WTC11 (cell line): ENCODE measurements at regions not wholly inside any gene's neighbourhood (a gene's known extent, or its start where the extent isn't known, plus 50 kb on each side); places are given as distances from the start of the nearest gene placed in this dataset.

Experiments used
- ARID4B ChIP-seq: sonication (generic); formaldehyde crosslinking; IDR thresholded peaks from 2 replicates; pipeline ENCODE4 v1.8.0; 2023; ENCODE audit warnings: missing genetic modification reagents, mild to moderate bottlenecking, borderline replicate concordance
- CTCF ChIP-seq: fragments of 200-600 bp; IDR thresholded peaks from 2 replicates; pipeline ENCODE4 v1.8.0; 2022; ENCODE audit warnings: antibody characterized with exemption
- GABPB1 ChIP-seq: sonication (generic); formaldehyde crosslinking; IDR thresholded peaks from 2 replicates; pipeline ENCODE4 v1.8.1; 2023; ENCODE audit warnings: mild to moderate bottlenecking, missing genetic modification reagents
- MXD4 ChIP-seq: fragments of 250-450 bp; sonication (Bioruptor Pico); IDR thresholded peaks from 2 replicates; pipeline ENCODE4 v1.8.0; 2021; ENCODE audit warnings: mild to moderate bottlenecking, moderate library complexity, borderline replicate concordance
- NFE2L1 ChIP-seq: sonication (generic); formaldehyde crosslinking; IDR thresholded peaks from 2 replicates; pipeline ENCODE4 v1.8.1; 2023; ENCODE audit warnings: missing genetic modification reagents
- USF1 ChIP-seq: sonication (generic); formaldehyde crosslinking; IDR thresholded peaks from 2 replicates; pipeline ENCODE4 v1.8.0; 2022; ENCODE audit warnings: mild to moderate bottlenecking, missing genetic modification reagents

- TF ChIP-seq ARID4B (CRISPR knock-in tag): no peak
- TF ChIP-seq USF1 (CRISPR knock-in tag): no peak
- no peak for TF ChIP-seq NFE2L1
- TF ChIP-seq GABPB1 (CRISPR knock-in tag): no peak
- TF ChIP-seq CTCF: no peak
- no peak for TF ChIP-seq MXD4
Measured at GRCh38 chr2:15061268-15061667, 428.8 kb downstream of the LRATD1 start.
